ENCODE measurements at regions not wholly inside any gene's neighbourhood (a gene's known extent, or its start where the extent isn't known, plus 50 kb on each side); places are given as distances from the start of the nearest gene placed in this dataset.

- DNase-seq: no peak
Observed at GRCh38 chr2:16314691-16315457, 350.8 kb downstream of the CYRIA start.

DNA sequence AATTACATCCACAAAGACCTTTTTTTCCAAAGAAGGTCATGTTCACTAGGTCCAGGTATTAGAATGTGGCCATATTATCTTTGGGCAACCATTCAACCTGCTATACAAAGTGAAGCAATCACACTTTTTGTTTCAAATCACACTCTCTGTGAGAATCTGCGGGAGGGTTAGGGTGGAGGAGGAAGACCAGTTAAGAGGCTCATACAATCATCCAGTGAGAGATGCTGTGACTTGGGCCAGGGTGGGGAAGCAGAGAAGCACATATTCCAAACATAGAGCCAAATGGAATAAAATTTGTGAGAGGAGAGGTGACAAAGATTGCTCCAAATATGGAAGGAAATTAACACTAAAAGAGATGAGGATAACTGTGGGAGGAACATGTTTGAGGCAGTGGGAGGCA is 351.6 kb downstream of the CYRIA start:
- DNase-seq: no peak

- DNase-seq: no peak
Observed at GRCh38 chr2:16313235-16313975, 352.2 kb downstream of the CYRIA start.

GRCh38 chr2:16312771-16313170 is 352.9 kb downstream of the CYRIA start:
- DNase-seq: no peak

GRCh38 chr2:16311521-16312440 is 353.9 kb downstream of the CYRIA start:
- no peak for DNase-seq

GRCh38 chr2:16308816-16309215 is 356.8 kb downstream of the CYRIA start:
- no peak for DNase-seq

GRCh38 chr2:16304876-16305590 is 360.6 kb downstream of the CYRIA start:
- DNase-seq: no peak

DNA sequence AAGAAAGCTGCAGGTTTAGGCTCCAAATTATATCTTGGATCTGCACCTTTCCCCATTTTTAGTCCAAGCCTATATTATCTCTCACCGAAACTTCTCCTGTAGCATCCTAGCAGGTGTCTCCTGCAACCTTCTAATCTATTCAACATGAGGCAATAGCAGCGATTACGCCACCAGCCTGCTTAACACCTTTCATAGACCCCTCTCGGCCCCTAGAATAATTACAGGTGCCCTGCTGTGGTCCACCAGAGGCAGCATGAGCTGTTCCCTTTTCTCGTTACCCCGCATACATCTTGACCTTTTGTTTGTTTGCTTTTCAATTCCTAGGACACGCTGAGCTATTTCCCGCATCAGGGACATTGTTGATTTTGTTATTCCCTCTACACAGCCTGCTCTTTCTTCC is 361.9 kb downstream of the CYRIA start:
- DNase-seq: no peak

DNA sequence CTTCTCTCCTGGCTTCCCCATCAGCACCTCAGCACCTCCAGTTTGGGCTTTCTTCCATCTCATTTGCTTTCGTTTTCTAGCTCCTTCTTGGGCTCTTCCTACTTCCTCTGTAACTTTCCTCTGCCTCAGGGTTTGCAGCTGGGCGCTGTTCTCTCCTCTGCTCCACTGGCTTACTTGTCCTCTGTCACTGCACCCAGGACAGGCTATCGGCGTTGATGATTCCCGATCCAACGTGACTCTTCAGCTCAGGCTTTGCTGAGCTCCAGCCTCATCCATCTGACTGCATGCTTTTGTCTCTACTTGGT is 362.4 kb downstream of the CYRIA start:
- DNase-seq: no peak

DNA sequence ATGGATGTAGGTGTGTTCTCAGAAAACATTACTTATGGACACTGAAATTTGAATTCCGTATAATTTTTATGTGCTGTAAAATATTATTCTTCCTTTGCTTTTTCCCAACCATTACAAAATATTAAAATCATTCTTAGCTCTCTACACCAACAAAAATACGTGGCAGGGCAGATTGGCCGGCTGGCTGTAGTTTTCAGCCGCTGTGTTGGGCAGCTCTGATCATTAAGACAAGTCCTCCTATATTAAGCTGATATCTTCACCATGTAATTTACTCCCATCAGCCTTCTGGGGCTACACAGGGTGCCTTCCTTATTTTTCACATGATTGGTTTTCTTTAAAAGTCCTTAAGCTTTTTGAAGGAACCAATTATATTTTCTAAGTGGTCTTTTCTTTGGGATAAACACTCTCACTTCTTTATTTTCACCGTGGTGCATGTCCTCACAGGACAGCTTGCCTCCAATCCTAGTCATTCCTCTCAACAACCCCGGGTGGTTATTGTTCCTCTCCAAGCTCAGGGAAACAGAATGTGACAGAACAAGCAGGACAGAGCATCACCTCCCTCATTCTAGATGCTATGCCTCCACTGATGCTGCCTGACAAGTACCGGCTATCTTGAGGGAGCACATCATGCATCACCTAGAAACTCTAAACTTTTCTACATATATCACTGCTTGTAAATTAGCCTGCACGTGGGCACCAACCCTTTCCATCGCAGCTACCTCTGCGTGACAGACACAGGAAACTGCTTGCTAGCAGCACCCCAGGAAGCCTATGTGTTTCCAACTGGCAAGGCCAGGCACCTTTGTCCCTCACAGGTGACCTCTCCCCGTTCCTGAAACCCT is 362.3 kb downstream of the MYCN start:
- DNase-seq: no peak

GRCh38 chr2:16301961-16302360 is 361.6 kb downstream of the MYCN start:
- DNase-seq: no peak

GRCh38 chr2:16298866-16299265 is 358.5 kb downstream of the MYCN start:
- DNase-seq: no peak

DNA sequence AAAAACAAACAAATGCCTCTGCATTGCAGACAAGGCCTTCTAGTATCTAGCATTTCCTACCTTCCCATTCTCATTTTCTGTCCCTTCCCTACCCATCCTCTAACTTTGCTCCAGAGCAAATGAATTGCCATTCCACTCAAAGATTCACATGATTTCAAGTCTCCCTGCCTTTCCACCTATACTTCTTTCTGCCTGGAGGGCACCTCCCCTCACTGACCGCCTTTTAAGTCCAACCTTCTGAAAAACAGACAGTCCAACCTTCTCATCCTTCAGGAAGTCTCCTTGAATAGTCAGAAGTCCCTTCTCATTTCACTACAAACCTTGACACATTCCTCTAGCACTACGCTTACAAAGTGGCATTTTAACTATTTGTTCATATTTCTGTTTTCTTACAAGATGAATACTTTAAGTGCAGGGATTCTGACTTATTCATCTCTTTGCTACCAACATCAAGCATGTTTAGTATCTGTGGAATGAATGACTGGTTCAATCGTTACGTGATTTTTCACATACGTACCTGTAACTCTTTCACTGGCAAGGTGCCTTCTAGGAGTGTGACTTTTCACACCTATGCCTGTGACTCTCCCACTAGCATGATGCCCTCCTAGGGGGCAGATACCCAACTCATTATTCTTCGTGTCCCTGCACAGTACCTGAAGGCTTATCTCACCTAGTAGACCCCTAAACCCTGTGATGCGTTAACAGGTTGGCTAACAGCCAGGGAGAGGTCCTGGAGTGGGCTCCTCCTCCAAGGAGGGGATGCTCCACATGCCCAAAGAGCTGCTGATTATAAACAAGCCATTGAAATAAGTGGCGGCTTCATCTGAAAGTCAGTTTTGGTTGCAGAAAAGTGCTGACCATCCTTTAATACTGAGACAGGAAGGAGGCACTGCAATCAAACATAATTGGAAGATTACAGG is 356.2 kb downstream of the MYCN start:
- no peak for DNase-seq

- no peak for DNase-seq
Observed at GRCh38 chr2:16296038-16296290, 355.6 kb downstream of the MYCN start.

- no peak for DNase-seq
Observed at GRCh38 chr2:16294791-16295190, 354.4 kb downstream of the MYCN start.

DNA sequence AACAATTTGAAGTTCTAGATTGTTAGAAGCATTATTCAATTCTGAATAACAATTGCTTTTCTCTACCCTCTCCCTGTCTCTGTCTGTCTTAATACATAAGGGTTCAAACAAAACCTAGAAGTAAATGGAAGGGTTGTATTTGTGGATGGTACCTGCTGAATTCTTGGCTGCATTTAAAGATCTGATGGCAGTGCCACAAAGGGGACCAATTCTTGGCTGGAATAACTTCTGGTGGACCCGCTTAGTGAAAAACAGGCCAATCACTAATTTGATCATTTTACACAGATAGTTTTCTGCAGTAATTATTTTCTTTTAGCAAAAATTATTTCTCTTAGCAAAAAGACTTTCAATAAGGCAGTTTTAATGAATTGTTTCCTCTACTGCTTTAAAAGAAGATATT is 353.5 kb downstream of the MYCN start:
- no peak for DNase-seq

DNA sequence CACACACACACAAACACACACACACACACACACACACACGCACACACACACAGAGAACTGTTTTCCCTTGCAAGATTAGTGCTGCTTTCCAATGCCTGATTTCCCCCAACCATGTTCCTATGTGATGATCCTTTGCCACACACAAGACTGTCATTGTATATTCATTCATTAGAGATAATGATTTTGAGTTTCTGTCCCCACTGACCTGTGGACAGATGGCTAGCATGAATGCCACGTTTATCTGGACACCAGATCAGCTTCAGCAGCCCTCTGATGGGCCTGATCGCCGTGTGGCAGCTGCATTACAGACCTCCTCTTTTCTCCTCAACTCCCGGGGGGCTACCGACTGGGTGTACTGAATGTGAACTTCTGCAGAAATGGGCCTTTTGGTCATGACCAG is 353.0 kb downstream of the MYCN start:
- DNase-seq: no peak

- no peak for DNase-seq
Observed at GRCh38 chr2:16291731-16292550, 351.6 kb downstream of the MYCN start.

DNA sequence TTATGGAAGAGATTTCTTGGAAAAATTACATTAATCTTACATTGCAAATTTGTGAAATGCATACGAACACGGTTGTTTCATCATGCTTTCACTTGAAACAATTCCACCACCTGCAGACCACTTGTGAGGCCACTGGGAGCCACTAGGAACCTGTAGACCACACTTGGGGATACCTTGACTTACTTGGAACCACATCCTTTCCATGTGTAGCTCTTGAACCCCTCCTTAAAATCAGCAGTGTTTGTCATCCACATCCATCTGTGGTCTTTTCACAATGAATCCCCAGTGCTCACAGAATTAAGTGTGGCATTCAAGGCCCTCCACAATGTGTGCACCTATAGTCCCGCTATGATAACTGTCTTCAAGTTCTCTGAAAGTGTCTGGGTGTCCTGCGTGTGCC is 350.9 kb downstream of the MYCN start:
- DNase-seq: no peak
